GM21619 (cell line): ENCODE measurements at regions not wholly inside any gene's neighbourhood (a gene's known extent, or its start where the extent isn't known, plus 50 kb on each side); places are given as distances from the start of the nearest gene placed in this dataset.
"Not testable (repeated sequence)": the region's sequence is repeated elsewhere in the genome, so short reads cannot be mapped to it uniquely, and the experiment has no call there.

ENCODE experiments used
- ATAC-seq: cut with Tn5 transposase; IDR thresholded peaks from one replicate; pipeline ENCODE4 v1.9.1; 2021; ENCODE audit not compliant: unreplicated experiment

DNA sequence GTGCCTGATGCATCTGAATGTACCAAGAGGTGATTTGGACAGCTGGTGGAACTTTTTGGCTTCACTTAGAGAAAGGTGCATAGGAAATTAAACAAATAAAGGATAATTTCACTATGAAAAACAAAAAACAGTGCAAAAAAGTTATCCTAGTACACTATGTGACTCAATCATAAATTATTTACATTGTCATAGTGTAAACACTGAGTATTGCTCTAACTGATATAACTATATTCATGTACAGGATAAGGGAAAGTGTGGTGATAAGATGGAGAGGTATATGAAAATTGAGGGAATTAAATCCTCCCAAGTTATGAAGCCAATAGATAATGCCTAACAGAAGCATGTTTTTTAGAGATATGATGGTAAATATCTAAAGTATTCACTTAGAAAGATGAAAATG lies 50.2 kb upstream of the CPNE4 start:
- no peak for ATAC-seq

DNA sequence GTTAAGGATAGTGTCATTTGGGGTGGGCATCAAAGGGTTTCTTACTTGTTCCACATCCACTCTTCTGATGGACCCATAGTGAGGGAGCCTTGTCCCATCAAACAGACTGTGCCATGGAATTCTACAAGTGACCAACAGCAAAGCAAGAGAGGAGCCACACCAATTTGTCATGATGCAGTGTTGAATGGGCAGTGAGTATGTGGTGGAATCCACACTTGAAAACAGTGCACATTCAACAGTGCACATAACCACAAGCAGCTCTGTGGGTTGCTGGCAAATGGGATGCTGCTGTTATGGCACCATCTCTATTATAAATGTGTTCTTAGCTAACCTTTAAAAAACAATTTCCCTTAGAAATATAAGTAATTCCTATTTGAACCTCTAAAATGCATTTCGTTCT lies 52.5 kb upstream of the CPNE4 start:
- ATAC-seq: no peak

DNA sequence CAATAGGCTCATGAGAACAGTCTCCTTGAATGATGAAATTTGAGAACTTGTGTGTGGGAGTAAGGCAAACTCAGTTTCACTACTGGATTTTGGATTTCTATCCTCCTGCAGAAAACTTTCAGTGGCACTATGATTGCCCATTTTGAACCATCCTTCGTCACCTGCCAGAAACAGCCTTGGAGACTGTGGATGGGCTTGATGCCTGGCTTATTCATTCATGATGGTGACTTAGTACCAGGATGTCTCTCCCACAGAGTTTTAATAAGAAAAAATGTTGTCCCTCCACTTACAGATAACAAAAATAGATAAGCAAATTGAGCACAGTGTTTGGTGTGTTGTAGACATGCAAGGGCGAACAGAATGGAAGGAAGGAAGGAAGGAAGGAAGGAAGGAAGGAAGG lies 53.5 kb upstream of the CPNE4 start:
- no peak for ATAC-seq

DNA sequence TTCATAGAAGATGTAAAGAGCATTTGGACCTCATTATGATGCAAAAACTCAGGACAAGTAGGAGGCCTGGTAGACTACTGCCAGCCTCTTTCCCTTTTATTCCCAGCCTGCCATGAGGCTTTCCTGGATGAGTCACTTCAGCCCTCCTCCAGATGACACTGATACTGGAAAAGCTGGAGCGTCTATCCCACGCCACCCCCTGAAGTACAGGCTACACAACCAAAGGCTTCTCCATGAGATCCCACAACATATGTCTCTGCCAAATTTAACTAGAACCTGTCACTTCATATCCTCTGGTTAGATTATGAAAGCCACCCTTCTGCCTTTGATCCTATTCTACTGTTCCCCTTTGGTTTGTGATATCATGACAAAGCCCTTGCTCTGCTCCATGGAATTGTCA lies 56.1 kb upstream of the CPNE4 start:
- ATAC-seq: no peak

DNA sequence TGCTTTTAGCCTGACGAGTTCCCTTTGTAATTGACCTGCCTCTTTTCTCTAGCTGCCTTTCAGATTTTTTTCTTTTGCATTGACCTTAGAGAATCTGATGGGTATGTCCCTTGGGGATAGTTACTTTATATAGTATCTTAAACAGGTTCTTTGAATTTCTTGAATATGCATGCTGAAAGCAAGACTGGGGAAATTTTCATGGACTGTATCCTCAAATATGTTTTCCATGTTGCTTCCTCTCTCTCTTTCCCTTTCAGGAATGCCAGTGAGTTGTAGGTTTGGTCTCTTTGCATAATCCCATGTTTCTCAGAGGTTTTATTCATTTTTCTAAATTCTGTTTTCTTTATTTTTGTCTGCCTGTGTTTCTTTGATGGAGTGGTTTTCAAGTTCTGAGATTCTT lies 81.8 kb upstream of the CPNE4 start:
- no peak for ATAC-seq

DNA sequence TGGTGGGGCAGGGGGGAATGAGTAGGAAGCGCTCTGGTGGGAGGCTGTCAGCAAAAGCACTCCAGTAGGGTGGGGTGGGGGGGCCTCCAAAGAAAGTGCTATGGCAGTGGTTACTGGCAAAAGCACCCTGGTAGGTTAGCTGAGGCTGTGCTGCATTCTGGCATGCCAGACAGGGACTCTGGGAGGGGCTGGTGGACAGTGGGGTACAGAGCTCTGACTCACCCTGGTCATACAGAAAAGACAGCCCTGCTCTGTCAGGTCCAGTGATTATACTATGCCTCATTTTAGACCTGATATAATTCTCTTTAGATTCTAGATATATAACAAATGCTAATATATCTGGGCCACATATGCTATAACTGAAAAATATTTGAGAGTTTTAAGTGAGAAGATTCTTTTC lies 82.8 kb upstream of the CPNE4 start:
- no peak for ATAC-seq

DNA sequence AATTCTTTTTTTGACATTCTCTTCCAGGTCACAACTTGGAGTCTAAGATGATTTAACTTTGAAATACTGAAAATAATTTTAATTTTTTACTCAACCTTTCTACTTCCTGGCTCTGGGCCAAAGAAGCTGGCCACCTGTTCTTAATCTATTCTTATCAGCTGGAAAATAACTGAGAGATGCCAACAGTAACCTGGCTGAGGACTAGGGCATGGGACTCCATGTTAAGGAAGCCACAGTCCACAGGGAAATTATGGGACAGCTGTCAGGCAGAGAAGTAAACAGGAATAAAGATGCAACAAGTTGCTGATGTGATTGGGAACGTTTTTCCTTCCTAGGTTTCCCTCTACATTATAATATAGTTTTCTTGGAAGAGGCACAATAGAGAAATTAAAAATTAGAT lies 84.7 kb upstream of the CPNE4 start:
- ATAC-seq: no peak

DNA sequence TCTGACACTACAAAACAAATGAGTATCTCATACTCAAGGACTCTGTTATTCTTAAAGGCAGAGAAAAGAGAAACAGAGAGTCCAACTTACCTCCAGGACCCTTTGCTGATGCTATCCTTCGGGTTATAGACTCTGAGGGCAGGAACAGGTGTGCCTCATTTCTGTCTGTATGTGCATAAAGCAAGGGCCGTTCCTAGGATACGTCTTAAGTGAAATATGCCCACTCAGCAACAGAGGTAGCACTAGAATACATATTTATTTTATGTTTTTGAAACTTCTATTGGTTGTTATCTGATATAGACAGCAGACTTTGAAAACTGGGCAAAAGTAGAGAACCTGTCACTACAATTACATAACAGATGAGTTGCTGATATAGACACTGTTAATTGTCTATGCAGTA lies 89.3 kb upstream of the CPNE4 start:
- ATAC-seq: no peak

DNA sequence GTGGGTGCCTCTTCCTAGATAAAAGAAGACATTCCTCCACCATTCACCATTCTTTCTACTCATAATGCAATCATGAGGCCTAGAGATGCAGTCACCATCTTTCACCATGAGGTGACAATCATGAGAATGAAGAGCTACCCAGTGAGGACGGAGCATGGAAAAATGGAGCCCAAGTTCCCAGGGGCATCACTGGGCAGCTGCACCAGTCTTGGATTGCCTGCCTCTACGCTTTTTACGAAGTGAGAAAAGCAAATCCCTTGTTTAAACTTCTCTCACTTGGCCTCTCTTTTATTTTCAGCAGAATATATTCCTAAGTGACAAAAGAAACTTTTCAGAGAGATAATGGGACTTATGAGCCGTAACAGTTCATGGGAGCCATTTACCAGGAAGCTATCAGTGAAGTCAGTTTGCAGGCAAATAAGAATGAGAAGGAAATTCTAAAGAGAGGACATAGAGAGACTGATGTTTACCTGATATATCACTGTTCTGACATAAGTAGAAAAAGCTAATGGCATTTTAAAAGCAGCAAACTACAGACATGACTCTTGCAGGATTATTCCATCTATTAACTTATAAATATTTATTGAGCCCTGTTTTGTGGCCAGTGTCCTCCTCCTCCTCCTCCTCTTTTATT lies 90.0 kb upstream of the CPNE4 start:
- no peak for ATAC-seq

DNA sequence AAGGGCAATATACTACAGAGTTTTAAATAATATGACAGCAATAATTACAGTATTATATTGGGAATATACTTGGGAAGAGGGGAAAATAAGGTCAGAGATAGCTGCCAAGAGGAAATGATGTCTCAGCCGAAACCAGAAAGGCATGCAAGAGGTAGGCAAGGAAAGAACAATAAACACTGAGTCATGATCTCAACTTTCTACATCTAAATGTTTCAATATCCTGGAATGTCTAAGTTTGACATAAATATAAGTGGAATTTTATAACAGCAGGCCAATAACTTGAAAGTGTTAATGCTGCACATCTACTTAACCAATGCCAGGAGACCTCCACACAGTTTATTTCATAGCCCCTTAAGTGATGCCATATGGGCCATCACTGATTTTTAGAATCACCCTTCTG lies 99.8 kb upstream of the CPNE4 start:
- no peak for ATAC-seq

DNA sequence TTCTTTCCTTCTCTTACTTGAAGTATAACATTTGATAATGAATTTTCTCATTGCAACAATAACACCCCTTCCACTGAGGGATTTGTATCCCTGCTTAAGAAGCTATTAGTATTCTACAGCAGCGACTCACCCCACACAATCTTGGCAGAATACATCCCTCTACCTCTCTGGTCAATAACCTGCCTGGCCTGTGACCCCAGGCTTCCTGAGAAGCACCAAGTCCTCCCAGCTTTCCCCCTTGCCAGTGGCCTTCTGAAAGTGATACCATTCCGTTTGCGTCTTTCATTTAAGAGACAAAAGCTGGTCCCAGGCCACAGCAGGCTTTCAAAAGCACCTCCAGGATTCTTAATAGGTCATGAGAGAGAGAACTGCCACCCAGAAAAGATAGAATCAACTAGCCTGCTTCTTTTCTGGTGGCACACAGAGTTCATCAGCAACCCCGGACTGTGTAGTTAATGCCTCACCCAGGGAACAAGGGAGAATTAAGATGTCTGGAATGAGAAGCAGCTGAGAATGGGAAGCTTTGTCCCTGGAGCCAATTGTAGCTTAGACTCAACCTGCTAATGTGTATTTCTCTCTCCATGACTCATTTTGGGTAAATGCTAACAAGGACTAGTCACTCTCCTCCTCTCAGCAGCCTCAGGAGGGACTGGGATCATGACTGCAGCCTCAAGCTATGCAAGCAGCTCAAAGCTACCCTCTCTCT lies 101.0 kb upstream of the CPNE4 start:
- ATAC-seq: no peak

DNA sequence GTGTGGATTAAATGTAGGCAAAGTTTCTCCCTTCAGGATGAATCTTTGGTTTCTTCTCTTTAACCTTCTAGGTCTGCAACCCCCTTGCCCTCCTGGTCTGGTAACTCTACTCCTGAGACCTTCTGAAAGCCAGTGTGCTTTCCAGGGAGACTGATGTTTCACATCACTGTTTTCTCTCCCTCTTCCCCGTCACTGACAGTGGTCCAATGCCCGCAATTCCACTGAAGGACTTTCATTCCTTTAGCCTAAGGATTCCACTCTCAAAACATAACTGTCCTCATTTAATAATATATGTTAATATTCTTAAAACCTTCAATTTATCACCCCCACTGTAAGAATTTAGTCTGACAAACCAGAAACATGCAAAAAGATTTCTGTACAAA lies 101.5 kb upstream of the CPNE4 start:
- ATAC-seq: no peak

DNA sequence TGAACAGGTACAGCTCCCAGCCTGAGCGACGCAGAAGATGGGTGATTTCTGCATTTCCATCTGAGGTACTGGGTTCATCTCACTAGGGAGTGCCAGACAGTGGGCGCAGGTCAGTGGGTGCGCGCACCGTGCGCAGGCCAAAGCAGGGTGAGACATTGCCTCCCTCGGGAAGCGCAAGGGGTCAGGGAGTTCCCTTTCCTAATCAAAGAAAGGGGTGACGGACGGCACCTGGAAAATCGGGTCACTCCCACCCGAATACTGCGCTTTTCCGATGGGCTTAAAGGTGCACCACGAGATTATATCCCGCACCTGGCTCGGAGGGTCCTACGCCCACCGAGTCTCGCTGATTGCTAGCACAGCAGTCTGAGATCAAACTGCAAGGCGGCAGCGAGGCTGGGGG lies 102.1 kb upstream of the CPNE4 start:
- ATAC-seq: not testable (repeated sequence)

DNA sequence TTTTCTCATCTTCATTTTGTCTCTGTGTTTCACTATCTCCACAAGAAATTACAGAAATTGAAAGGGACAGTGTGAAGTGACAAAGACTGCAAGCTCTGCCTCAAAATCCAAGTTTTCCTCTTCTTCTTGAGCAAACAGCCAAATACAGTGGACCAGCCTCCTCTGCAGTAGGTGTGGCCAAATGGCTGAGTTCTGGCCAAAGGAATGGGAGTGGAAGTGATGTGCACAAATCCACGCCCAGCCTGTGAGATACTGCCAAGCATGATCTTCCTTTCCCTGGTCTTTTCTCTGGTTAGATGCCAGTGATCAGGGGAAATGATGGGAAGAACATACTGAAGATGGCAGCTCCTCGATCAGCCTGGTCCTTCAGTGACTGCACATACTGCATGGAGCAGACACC lies 111.0 kb upstream of the CPNE4 start:
- no peak for ATAC-seq

DNA sequence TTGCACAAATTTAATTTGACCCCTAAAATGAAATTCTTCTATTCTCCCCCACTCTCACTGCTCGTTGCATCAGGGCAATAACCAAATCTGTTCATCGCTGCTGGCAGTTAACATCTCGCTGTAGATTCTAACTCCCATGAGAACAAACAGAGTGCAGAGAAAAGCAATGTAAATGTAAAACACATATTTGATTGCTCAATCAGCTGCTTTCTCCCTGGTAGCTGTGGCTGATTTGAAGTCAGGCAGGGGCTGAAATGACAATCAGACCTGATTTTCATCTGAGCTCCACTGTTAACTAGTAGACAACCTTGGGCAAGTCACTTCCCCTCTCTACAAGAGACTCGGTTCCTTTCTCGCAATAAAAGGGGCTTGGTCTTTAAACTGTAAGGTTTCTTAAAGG lies 119.8 kb upstream of the CPNE4 start:
- ATAC-seq: no peak

DNA sequence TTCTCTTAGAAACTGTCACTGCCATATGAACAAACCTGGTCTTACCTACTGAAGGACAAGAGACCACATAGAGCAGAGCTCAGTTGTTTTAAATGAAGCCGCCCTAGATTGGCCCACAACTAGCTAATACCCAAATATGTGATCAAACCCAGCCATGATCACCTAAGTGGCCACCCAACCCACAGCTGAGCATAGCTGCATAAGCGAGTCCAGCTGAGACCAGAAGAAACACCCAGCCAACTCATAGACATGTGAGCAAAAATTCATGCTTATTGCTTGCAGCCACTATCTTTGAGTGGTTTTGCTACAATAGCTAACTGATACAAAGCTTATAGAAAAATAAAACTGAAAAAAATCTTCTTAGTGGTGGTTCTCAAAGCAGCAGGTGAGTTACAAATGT lies 124.3 kb upstream of the CPNE4 start:
- ATAC-seq: no peak

DNA sequence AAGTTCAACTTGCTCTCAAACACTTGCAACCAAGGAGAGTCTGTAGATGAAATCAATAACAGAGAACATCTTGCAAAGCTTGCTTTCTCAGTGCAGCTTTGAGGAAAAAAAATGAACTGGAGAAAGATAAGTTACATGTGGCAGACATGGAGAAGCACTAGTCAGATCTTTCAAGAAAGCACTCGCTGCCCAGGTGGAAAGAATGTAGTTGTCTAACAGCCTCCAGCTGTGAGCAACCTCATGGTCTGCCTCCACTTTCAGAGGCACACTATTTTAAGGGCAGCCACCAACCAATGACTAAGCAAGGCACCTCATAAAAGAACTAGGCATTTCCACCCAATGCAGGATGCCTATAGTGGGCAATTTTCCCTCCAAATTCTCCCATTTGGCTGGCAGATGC lies 125.4 kb upstream of the CPNE4 start:
- ATAC-seq: no peak

DNA sequence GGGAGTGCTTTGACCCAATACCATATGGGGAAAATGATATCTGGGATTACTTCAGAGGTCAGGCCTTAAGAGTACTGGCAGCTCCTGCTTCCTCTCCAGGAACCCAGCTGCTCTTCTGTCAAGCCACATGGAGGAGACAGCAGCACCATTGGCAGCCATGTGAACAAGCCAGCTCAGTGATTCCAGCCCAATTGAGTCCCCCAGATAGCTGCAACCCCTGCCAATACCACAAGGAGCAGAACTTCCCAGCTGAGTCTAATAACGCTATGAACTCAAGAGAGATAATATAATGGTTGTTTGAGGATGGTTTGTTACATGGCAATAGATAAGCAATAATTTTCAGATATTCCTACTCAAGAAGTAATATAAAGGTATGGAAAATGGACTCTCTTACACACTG lies 126.8 kb upstream of the CPNE4 start:
- no peak for ATAC-seq

DNA sequence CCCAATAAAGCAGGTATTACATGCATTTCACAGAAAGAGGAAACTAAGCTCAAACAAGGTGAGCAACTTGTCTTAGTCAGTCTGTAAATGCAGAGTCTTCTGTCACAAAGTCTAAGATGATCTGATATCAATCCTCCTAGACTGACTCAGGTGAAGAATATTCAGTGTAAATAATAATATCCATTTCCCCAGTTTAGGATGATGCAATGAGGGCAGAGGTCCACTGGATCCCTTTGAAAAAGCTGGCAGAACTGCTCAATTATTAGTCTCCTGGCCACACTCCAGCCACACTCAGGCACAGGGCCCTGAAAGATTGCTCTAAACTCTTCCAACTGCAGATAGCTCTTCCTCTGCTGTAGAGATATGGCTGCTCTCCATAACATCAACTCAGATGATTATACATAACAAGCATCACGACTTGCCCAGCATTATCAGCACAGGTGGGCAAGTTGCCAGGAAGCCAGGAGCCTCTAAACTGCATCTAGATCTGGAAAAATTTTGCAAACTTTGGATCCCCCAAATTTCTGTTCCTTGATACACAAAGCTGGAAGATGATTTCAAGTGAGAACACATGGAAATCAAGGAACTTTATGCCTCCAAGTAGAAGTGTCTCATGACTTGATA lies 129.8 kb upstream of the CPNE4 start:
- no peak for ATAC-seq

DNA sequence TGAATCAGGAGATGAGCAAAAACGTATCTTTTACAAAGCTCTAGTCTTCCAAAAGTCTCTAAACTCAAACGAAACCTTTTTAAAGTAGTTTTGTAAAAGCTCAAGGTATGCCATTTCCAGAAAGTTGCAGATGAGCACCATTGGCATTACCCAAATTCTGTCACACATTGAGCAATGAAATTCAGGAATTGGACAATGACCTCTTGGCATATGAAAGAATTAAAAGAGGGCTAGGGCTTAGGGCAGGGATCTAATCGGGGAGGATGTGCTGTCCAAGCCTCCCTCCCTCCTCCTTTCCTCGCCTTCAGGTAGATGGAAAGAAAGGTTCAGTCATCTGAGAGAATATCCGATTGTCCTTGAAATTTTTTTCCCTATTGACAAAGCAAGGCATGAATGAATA lies 133.1 kb upstream of the CPNE4 start:
- no peak for ATAC-seq

DNA sequence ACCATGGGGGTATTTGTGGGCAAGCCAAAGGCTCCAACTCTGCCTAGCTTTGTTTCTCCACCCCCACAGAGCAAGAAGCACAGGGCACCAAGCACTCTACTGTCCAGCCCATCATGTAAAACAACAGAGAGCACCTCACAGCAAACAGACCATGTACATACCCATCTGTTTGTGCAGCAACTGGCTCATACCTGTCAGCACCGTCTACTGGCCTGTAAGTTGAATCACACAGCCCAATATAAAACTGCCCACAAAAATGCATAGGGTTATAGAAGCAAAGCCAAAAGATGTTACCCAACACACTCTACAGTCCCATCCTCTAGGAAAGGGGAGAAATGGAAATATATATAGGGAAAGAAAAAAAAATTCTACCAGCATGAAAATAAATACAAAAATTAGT lies 139.7 kb upstream of the CPNE4 start:
- no peak for ATAC-seq

DNA sequence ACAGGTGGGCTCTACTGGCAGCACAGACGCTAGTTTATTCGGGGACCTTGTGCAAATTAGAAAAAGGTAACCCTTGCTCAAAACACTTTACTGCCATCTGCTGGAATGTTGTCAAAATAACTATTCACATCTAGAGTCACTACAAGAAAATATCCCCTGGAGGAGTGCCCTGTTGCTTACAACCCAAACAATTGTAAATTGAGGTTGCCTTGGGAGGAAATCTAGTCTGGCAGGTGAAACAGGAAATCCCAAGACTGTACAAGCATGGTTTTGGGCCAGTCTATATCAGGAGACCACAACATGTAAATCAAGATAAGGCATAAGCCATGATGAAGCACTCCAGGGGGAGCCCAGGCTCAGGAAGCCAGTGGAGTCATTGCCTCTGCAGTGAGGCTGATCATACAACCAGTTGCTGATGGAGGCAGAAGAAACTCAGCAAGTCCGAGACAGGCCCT lies 136.8 kb upstream of the ACP3 start:
- no peak for ATAC-seq

DNA sequence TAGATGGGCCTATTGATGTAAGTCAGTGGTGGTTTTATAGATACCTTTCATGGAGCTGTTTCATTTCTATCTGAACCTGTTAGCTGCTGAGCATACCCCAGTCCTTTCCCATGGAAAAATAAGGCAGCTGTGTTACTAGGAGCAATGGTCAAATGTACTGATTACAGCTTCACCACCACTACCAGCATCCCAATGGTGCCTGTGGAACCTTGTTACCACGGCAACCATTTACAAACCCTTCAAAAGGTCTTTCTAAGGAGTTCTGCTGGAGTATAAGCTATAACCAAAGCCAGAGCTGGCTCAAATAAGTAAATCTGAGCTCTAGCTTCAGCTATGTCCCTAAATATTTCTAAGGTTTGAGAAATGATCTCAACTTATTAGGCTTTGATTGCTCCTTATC lies 133.4 kb upstream of the ACP3 start:
- ATAC-seq: no peak
